WERI-Rb-1 (cell line): ENCODE measurements at regions not wholly inside any gene's neighbourhood (a gene's known extent, or its start where the extent isn't known, plus 50 kb on each side); places are given as distances from the start of the nearest gene placed in this dataset.

Source experiments
- DNase-seq: peaks from one replicate; pipeline ENCODE4 v3.0.0-alpha.2; 2020
- H3K27ac ChIP-seq: fragments of 250-450 bp; sonication (Bioruptor Pico); 2 replicates; pipeline ENCODE4 v1.5.1; 2020; ENCODE audit warnings: mild to moderate bottlenecking, moderate library complexity
- H3K27me3 ChIP-seq: fragments of 250-450 bp; sonication (Bioruptor Pico); 2 replicates; pipeline ENCODE4 v1.5.1; 2021; ENCODE audit warnings: mild to moderate bottlenecking, low read depth, moderate library complexity; ENCODE audit not compliant: insufficient read depth, severe bottlenecking
- H3K36me3 ChIP-seq: fragments of 250-450 bp; sonication (Bioruptor Pico); 2 replicates; pipeline ENCODE4 v1.5.1; 2020; ENCODE audit warnings: mild to moderate bottlenecking, moderate library complexity
- H3K4me3 ChIP-seq: 2 replicates; pipeline ENCODE4 v1.5.1; 2011; ENCODE audit warnings: low read depth, mild to moderate bottlenecking, control low read depth, low read length
- H3K9me3 ChIP-seq: fragments of 250-450 bp; sonication (Bioruptor Pico); 2 replicates; pipeline ENCODE4 v1.5.1; 2021; ENCODE audit warnings: mild to moderate bottlenecking, moderate library complexity; ENCODE audit not compliant: severe bottlenecking
- CTCF ChIP-seq: IDR thresholded peaks from 2 replicates; pipeline ENCODE4 v1.5.1; 2011; ENCODE audit warnings: low read depth, mild to moderate bottlenecking, control low read depth, inconsistent platforms, low read length

GRCh38 chr2:118643294-118643693 is 204.2 kb downstream of the EN1 start:
- Histone ChIP-seq H3K9me3 (no peaks in the 10 kb centered on the region), H3K36me3 (no peaks in the 10 kb centered on the region), H3K27me3 (peaks cover 50% of the 10 kb centered on the region), H3K4me3 (no peak overlapping the region), H3K27ac (no peak overlapping the region)
- DNase-seq: no peak
- TF ChIP-seq CTCF: no peak

GRCh38 chr2:118642501-118642900 is 204.9 kb downstream of the EN1 start:
- no peak for DNase-seq
- Histone ChIP-seq H3K27me3 (peaks cover 56% of the 10 kb centered on the region), H3K27ac (no peak overlapping the region), H3K9me3 (no peaks in the 10 kb centered on the region), H3K36me3 (no peaks in the 10 kb centered on the region), H3K4me3 (no peak overlapping the region)
- TF ChIP-seq CTCF: no peak

- no peaks in the 10 kb centered on the region for H3K9me3 ChIP-seq
- no peak overlapping the region for H3K4me3 ChIP-seq
- H3K27ac ChIP-seq: no peak overlapping the region
- DNase-seq: no peak
- TF ChIP-seq CTCF: no peak
- no peaks in the 10 kb centered on the region for H3K36me3 ChIP-seq
- H3K27me3 ChIP-seq: peaks cover 55% of the 10 kb centered on the region
Observed at GRCh38 chr2:118641711-118642110, 205.7 kb downstream of the EN1 start.

- TF ChIP-seq CTCF: no peak
- DNase-seq: no peak
- Histone ChIP-seq H3K27ac (no peak overlapping the region), H3K36me3 (no peaks in the 10 kb centered on the region), H3K27me3 (peaks cover 60% of the 10 kb centered on the region), H3K4me3 (no peak overlapping the region), H3K9me3 (no peaks in the 10 kb centered on the region)
Observed at GRCh38 chr2:118639371-118639770, 208.1 kb downstream of the EN1 start.

- Histone ChIP-seq H3K27ac (no peak overlapping the region), H3K9me3 (no peaks in the 10 kb centered on the region), H3K27me3 (peaks cover 59% of the 10 kb centered on the region), H3K4me3 (no peak overlapping the region), H3K36me3 (no peaks in the 10 kb centered on the region)
- DNase-seq: no peak
- TF ChIP-seq CTCF: no peak
Observed at GRCh38 chr2:118638453-118638852, 209.0 kb downstream of the EN1 start.

- no peaks in the 10 kb centered on the region for H3K9me3 ChIP-seq
- no peak for DNase-seq
- TF ChIP-seq CTCF: no peak
- peaks cover 57% of the 10 kb centered on the region for H3K27me3 ChIP-seq
- no peaks in the 10 kb centered on the region for H3K36me3 ChIP-seq
- no peak overlapping the region for H3K4me3 ChIP-seq
- H3K27ac ChIP-seq: no peak overlapping the region
Observed at GRCh38 chr2:118635891-118636290, 211.6 kb downstream of the EN1 start.
